H1 (cell line): ENCODE measurements at regions not wholly inside any gene's neighbourhood (a gene's known extent, or its start where the extent isn't known, plus 50 kb on each side); places are given as distances from the start of the nearest gene placed in this dataset.

Experiments
- CTCF ChIA-PET: fragments of 300-600 bp; sonication (Branson Sonifier 250); formaldehyde crosslinking; loops from one replicate; lab custom pipeline; 2021; ENCODE audit not compliant: partially characterized antibody; lab: Charles Lee
- POLR2A ChIA-PET: fragments of 300-600 bp; sonication (Branson Sonifier 250); formaldehyde crosslinking; loops from one replicate; lab custom pipeline; 2021; ENCODE audit warnings: inconsistent platforms; ENCODE audit not compliant: partially characterized antibody; lab: Charles Lee
- DNase-seq, 2 experiments: peaks; one replicate each; pipeline versions ENCODE4 v3.0.0 to v3.0.0-alpha.2; 2010 to 2022; ENCODE audit warnings: low spot score in 2 of 2, low read depth in 1 of 2, mixed read lengths in 1 of 2
- FAIRE-seq: peaks from 2 replicates; lab custom pipeline; 2011; peaks lifted over from hg19 to GRCh38; lab: Jason Lieb, UNC
- H2AFZ ChIP-seq: 2 replicates; pipeline ENCODE4 v1.8.1; 2012; ENCODE audit warnings: low read length, inconsistent platforms
- H2AK5ac ChIP-seq: 2 replicates; pipeline ENCODE4 v1.6.1; 2013; ENCODE audit warnings: low read depth, low read length
- H2BK120ac ChIP-seq: replicated peaks from 2 replicates; pipeline ENCODE3; 2013; ENCODE audit warnings: low read depth, low read length, inconsistent platforms
- H2BK12ac ChIP-seq: 2 replicates; pipeline ENCODE4 v1.6.1; 2013; ENCODE audit warnings: low read depth, low read length
- H2BK15ac ChIP-seq: 2 replicates; pipeline ENCODE4 v1.6.1; 2013; ENCODE audit warnings: low read length
- H2BK20ac ChIP-seq: 2 replicates; pipeline ENCODE4 v1.6.1; 2013; ENCODE audit warnings: low read length
- H2BK5ac ChIP-seq: 2 replicates; pipeline ENCODE4 v1.6.1; 2013; ENCODE audit warnings: low read depth, low read length
- H3K14ac ChIP-seq: 2 replicates; pipeline ENCODE4 v1.6.1; 2013; ENCODE audit warnings: inconsistent platforms; ENCODE audit not compliant: insufficient read length
- H3K18ac ChIP-seq: 2 replicates; pipeline ENCODE4 v1.6.1; 2013; ENCODE audit warnings: low read length; ENCODE audit errors: extremely low read depth
- H3K23ac ChIP-seq: 2 replicates; pipeline ENCODE4 v1.6.1; 2013; ENCODE audit warnings: inconsistent platforms; ENCODE audit not compliant: insufficient read length
- H3K23me2 ChIP-seq: 2 replicates; pipeline ENCODE4 v1.6.1; 2013; ENCODE audit warnings: low read depth, low read length
- H3K27ac ChIP-seq: 2 replicates; pipeline ENCODE4 v1.6.1; 2011; ENCODE audit warnings: low read depth, low read length, inconsistent platforms
- H3K27me3 ChIP-seq, 4 experiments: replicated peaks in 1 of 4; 1 replicate in 1 of 4; 2 replicates in 3 of 4; pipeline versions ENCODE4 v1.6.1 to v1.8.1; 2011 to 2013; ENCODE audit warnings: low read length in 3 of 4, mild to moderate bottlenecking in 3 of 4, inconsistent platforms in 2 of 4, mixed read lengths in 2 of 4, moderate library complexity in 1 of 4; ENCODE audit not compliant: control insufficient read depth in 3 of 4, insufficient read depth in 3 of 4; ENCODE audit errors: extremely low read depth in 1 of 4
- H3K36me3 ChIP-seq, 4 experiments: 2 replicates each; pipeline versions ENCODE4 v1.6.1 to v1.8.1; 2011 to 2013; ENCODE audit warnings: mild to moderate bottlenecking in 4 of 4, low read length in 3 of 4, moderate library complexity in 2 of 4, control low read depth in 1 of 4, inconsistent platforms in 1 of 4; ENCODE audit not compliant: insufficient read depth in 4 of 4, control insufficient read depth in 2 of 4
- H3K4ac ChIP-seq: replicated peaks from 2 replicates; pipeline ENCODE3; 2013; ENCODE audit warnings: low read length, low read depth, mixed read lengths, inconsistent platforms; ENCODE audit not compliant: insufficient read length
- H3K4me1 ChIP-seq, 4 experiments: replicated peaks in 1 of 4; 1 replicate in 1 of 4; 2 replicates in 3 of 4; pipeline versions ENCODE4 v1.6.1 to v1.8.1; 2011 to 2013; ENCODE audit warnings: low read length in 3 of 4, inconsistent platforms in 2 of 4, mixed read lengths in 1 of 4; ENCODE audit not compliant: insufficient read depth in 4 of 4, control insufficient read depth in 3 of 4
- H3K4me2 ChIP-seq, 2 experiments: 2 replicates each; pipeline versions ENCODE4 v1.6.1 to v1.8.1; 2011 to 2013; ENCODE audit warnings: low read depth in 2 of 2, low read length in 2 of 2, control low read depth in 1 of 2, inconsistent platforms in 1 of 2, mild to moderate bottlenecking in 1 of 2; ENCODE audit not compliant: insufficient read depth in 1 of 2
- H3K4me3 ChIP-seq, 4 experiments: fragments of 200-600, 300-600 bp in 1 of 4; sonication (generic), shearing (Covaris generic), sonication (Bioruptor Twin) in 1 of 4; 2 replicates each; pipeline versions ENCODE4 v1.5.1 to v1.8.1; 2011 to 2016; ENCODE audit warnings: low read length in 4 of 4, low read depth in 3 of 4, control low read depth in 2 of 4, inconsistent platforms in 2 of 4, mild to moderate bottlenecking in 2 of 4, mixed read lengths in 1 of 4, moderate library complexity in 1 of 4; ENCODE audit not compliant: insufficient read depth in 2 of 4; ENCODE audit errors: extremely low read depth in 1 of 4
- H3K56ac ChIP-seq: replicated peaks from 2 replicates; pipeline ENCODE3; 2013; ENCODE audit warnings: low read depth, mild to moderate bottlenecking, mixed read lengths, low read length, inconsistent platforms; ENCODE audit not compliant: insufficient read length
- H3K79me1 ChIP-seq: 2 replicates; pipeline ENCODE4 v1.6.1; 2013; ENCODE audit warnings: low read depth, low read length, control low read depth
- H3K79me2 ChIP-seq, 2 experiments: 2 replicates each; pipeline versions ENCODE4 v1.6.1 to v1.8.1; 2012 to 2013; ENCODE audit warnings: low read length in 2 of 2, mild to moderate bottlenecking in 2 of 2, inconsistent platforms in 1 of 2; ENCODE audit not compliant: insufficient read depth in 2 of 2, control insufficient read depth in 1 of 2
- H3K9ac ChIP-seq, 4 experiments: replicated peaks in 1 of 4; 1 replicate in 1 of 4; 2 replicates in 3 of 4; pipeline versions ENCODE4 v1.6.1 to v1.8.1; 2011 to 2013; ENCODE audit warnings: low read depth in 3 of 4, low read length in 3 of 4, control low read depth in 2 of 4, mild to moderate bottlenecking in 2 of 4, moderate library complexity in 2 of 4, inconsistent platforms in 1 of 4; ENCODE audit errors: extremely low read depth in 1 of 4
- H3K9me3 ChIP-seq, 2 experiments: 2 replicates each; pipeline versions ENCODE4 v1.6.1 to v1.8.1; 2012 to 2013; ENCODE audit warnings: mild to moderate bottlenecking in 2 of 2, moderate library complexity in 2 of 2, control low read depth in 1 of 2, inconsistent platforms in 1 of 2, low read depth in 1 of 2, low read length in 1 of 2, mixed read lengths in 1 of 2; ENCODE audit not compliant: insufficient read depth in 2 of 2
- H4K20me1 ChIP-seq, 2 experiments: replicated peaks in 1 of 2; 2 replicates each; pipeline versions ENCODE3 to v1.8.1; 2011 to 2013; ENCODE audit warnings: inconsistent platforms in 2 of 2, low read length in 2 of 2, mild to moderate bottlenecking in 1 of 2; ENCODE audit not compliant: insufficient read depth in 2 of 2, control insufficient read depth in 1 of 2
- H4K5ac ChIP-seq: 2 replicates; pipeline ENCODE4 v1.6.1; 2013; ENCODE audit warnings: low read length, low read depth, mixed read lengths, inconsistent platforms; ENCODE audit not compliant: insufficient read length
- H4K8ac ChIP-seq: 2 replicates; pipeline ENCODE4 v1.8.0; 2013; ENCODE audit warnings: mild to moderate bottlenecking, moderate library complexity, low read length, inconsistent platforms; ENCODE audit not compliant: insufficient read depth; ENCODE audit errors: extremely low read depth
- H4K91ac ChIP-seq: replicated peaks from 2 replicates; pipeline ENCODE3; 2013; ENCODE audit warnings: low read length, mixed read lengths, inconsistent platforms; ENCODE audit not compliant: insufficient read length
- CBX8 ChIP-seq: fragments of 300-800, 300-1000 bp; sonication (generic); IDR thresholded peaks from 2 replicates; pipeline ENCODE4 v1.7.1; 2016; ENCODE audit warnings: low read depth, low read length, borderline replicate concordance
- CTBP2 ChIP-seq: IDR thresholded peaks from 2 replicates; pipeline ENCODE4 v1.7.0; 2011; ENCODE audit warnings: borderline replicate concordance, mild to moderate bottlenecking, moderate library complexity, mixed read lengths, low read length; ENCODE audit not compliant: insufficient read depth, insufficient read length
- HDAC6 ChIP-seq: IDR thresholded peaks from one replicate; pipeline ENCODE4 v1.7.1; 2012; ENCODE audit warnings: low read depth, mild to moderate bottlenecking, inconsistent platforms, low read length, moderate library complexity
- PHF8 ChIP-seq: fragments of 200-600 bp; sonication (generic); conservative IDR thresholded peaks from 2 replicates; pipeline ENCODE4 v1.7.1; 2012; ENCODE audit warnings: low read depth, mild to moderate bottlenecking, inconsistent platforms, low read length, moderate library complexity
- POU5F1 ChIP-seq: IDR thresholded peaks from 2 replicates; pipeline ENCODE4 v1.6.1; 2011; ENCODE audit warnings: low read depth, mild to moderate bottlenecking, low read length, moderate library complexity
- WGBS, 2 experiments: shearing (Covaris generic) in 1 of 2; methylation state at CpG; one replicate each; pipeline versions ENCODE4 v1.1.6 to v1.1.7; 2013 to 2015; ENCODE audit warnings: low lambda C conversion rate in 2 of 2, mixed read lengths in 2 of 2, inconsistent platforms in 1 of 2, low coverage in 1 of 2, missing lambda C conversion rate in 1 of 2; ENCODE audit not compliant: insufficient replicate concordance in 2 of 2, insufficient coverage in 1 of 2, insufficient read length in 1 of 2; ENCODE audit errors: extremely low coverage in 1 of 2, missing lambda C conversion rate in 1 of 2; 5-methylcytosine and 5-hydroxymethylcytosine counted together

DNA sequence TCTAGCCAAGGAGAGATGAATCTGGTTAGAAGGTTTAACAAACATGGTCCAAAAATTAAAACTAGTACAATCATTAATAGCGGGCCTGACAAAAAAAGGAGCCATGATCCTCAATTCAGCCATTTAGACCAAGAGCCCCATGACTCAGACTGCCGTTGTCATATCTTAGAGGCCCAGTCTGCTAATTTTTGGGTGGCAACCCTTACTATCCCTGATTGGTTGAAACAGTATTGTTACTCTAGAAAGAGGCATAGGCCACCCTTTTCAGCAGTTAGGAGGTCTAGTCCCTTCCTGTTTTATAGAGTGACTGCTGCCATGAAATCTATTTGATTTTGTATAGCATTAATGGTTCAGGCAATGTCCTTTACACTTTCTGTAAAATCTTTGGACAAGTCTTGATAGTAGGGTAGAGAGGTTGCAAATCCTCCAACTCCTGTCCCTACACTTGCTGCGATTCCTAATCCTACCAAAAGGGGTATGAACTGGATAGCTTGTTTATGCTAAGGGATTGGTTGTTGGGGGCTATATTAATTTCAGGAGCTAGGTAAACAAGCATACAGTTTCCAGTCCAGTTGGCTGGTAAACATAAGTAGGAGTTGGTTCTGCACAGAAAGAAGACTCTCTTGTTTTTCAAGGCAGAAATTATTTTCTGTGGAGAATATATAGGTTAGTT lies 1056.3 kb upstream of the CNTN5 start:
- H3K23ac ChIP-seq: no peak overlapping the region
- no peak overlapping the region for H2BK15ac ChIP-seq
- POLR2A ChIA-PET: no interaction called here
- no peaks in the 10 kb centered on the region for H3K36me3 ChIP-seq
- no peak overlapping the region for H3K4me2 ChIP-seq
- no peak overlapping the region for H3K14ac ChIP-seq
- H2AK5ac ChIP-seq: no peak overlapping the region
- no peaks in the 10 kb centered on the region for H4K20me1 ChIP-seq
- 100% methylated on average over 3 of the region's 3 CpGs; no CpG with 5 or more reads in 1 of the 2 experiments for WGBS, 2 experiments
- no peak overlapping the region for H3K9ac ChIP-seq
- H3K27me3 ChIP-seq: no peaks in the 10 kb centered on the region
- H4K8ac ChIP-seq: no peak overlapping the region
- CTCF ChIA-PET: no interaction called here
- no peak overlapping the region for H2BK12ac ChIP-seq
- H3K79me1 ChIP-seq: no peaks in the 10 kb centered on the region
- H2BK5ac ChIP-seq: no peak overlapping the region
- no peak overlapping the region for H2BK20ac ChIP-seq
- no peak overlapping the region for H2BK120ac ChIP-seq
- H4K91ac ChIP-seq: no peak overlapping the region
- FAIRE-seq: no peak
- no peaks in the 10 kb centered on the region for H3K9me3 ChIP-seq
- no peak overlapping the region for H3K4ac ChIP-seq
- no peak overlapping the region for H3K56ac ChIP-seq
- no peak overlapping the region for H3K27ac ChIP-seq
- no peaks in the 10 kb centered on the region for H3K79me2 ChIP-seq
- no peak overlapping the region for H3K4me3 ChIP-seq
- no peak overlapping the region for H4K5ac ChIP-seq
- H3K4me1 ChIP-seq: no peaks in the 10 kb centered on the region
- H2AFZ ChIP-seq: no peak overlapping the region
- H3K18ac ChIP-seq: no peak overlapping the region
- no peak for DNase-seq
- no peak for TF ChIP-seq HDAC6
- no peak for TF ChIP-seq PHF8
- no peak for TF ChIP-seq CBX8
- TF ChIP-seq POU5F1: no peak
- no peak for TF ChIP-seq CTBP2
- H3K23me2 ChIP-seq: no peaks in the 10 kb centered on the region
